ENCODE measurements at regions not wholly inside any gene's neighbourhood (a gene's known extent, or its start where the extent isn't known, plus 50 kb on each side); places are given as distances from the start of the nearest gene placed in this dataset.

DNA sequence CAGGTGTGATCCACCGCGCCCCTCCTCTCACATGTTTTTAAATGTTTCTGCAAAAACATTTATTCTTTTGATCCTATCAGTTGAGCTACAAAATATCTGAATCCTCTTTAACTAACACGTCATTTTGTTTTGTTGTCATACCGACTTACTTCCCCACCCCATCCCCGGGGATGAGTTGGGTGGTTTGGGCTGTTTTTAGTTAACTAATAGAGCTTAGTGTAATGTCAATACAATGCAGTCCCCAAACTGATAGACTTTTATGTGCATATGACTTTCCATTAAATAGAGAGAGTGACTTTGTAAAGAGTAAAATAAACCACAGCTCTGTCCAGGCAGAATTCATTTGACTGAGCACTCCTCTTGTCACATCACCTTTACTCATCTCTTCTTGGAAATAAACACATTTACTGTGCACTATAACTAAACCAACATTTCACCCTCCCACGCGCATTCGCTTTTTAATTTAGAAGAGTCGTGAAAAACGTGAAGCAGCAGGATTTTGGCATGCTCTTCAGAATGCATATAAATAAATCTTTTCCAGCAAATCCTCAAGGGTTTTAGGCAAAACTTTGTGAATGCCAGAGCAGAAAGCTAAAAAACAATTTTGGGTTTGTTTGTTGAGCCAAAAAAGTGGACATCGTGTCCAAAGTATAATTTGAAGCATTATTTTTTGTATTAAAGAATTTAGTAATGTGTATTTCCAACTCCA is 187.4 kb upstream of the MGMT start:
- Histone ChIP-seq H2AFZ (ENCODE audit: low read length) (no peak overlapping the region), H3K4me1 (ENCODE audit: insufficient read depth, low read length) (no peaks in the 10 kb centered on the region), H3K9ac (ENCODE audit: insufficient read depth, low read depth, low read length) (no peak overlapping the region), H3K4me2 (ENCODE audit: low read depth, low read length) (no peak overlapping the region), H3K27ac (ENCODE audit: extremely low read length, insufficient read depth, low read length) (no peak overlapping the region), H4K20me1 (ENCODE audit: insufficient read depth, low read length) (no peaks in the 10 kb centered on the region), H3K4me3 (replicated peaks in 1 of 3; ENCODE audit: insufficient read depth in 1 of 3, low read depth in 2 of 3, low read length in 3 of 3) (no peak overlapping the region), H3K79me2 (ENCODE audit: insufficient read depth, low read length) (no peaks in the 10 kb centered on the region), H3K9me3 (ENCODE audit: low read length) (no peaks in the 10 kb centered on the region), H3K27me3 (ENCODE audit: control insufficient read depth in 1 of 2, insufficient read depth in 2 of 2, low read length in 2 of 2) (peaks cover 0 to 9% of the 10 kb centered on the region in 2 experiments; a peak in 1 of 5 replicates), H3K36me3 (replicated peaks in 1 of 2; ENCODE audit: control insufficient read depth in 1 of 2, insufficient read depth in 2 of 2, low read length in 2 of 2) (no peaks in the 10 kb centered on the region)
- BruUV-seq (replicated peaks): no TSS peak
- POLR2A ChIA-PET: no interaction called here
- TF ChIP-seq CCAR2 (optimal IDR thresholded peaks at IDR 0.05; ENCODE audit: low read depth, low read length) (no peak), ZFP82 (CRISPR knock-in tag; IDR thresholded peaks at IDR 0.05; ENCODE audit: borderline replicate concordance) (no peak), NFKB2 (CRISPR knock-in tag; IDR thresholded peaks at IDR 0.05; ENCODE audit: borderline replicate concordance) (no peak), ZNF441 (CRISPR knock-in tag; IDR thresholded peaks at IDR 0.05; ENCODE audit: borderline replicate concordance) (no peak), ZNF781 (CRISPR knock-in tag; IDR thresholded peaks at IDR 0.05; ENCODE audit: borderline replicate concordance, not compliant biosample characterization) (no peak), CC2D1A (CRISPR knock-in tag; IDR thresholded peaks at IDR 0.05) (no peak), ZNF549 (CRISPR knock-in tag; IDR thresholded peaks at IDR 0.05) (no peak), GLI4 (CRISPR knock-in tag; IDR thresholded peaks at IDR 0.05; ENCODE audit: borderline replicate concordance) (no peak), REL (CRISPR knock-in tag; conservative IDR thresholded peaks at IDR 0.05) (no peak), KDM5A (IDR thresholded peaks at IDR 0.05; ENCODE audit: borderline replicate concordance, low read length) (no peak)
- TF ChIP-seq, protein P1, sequence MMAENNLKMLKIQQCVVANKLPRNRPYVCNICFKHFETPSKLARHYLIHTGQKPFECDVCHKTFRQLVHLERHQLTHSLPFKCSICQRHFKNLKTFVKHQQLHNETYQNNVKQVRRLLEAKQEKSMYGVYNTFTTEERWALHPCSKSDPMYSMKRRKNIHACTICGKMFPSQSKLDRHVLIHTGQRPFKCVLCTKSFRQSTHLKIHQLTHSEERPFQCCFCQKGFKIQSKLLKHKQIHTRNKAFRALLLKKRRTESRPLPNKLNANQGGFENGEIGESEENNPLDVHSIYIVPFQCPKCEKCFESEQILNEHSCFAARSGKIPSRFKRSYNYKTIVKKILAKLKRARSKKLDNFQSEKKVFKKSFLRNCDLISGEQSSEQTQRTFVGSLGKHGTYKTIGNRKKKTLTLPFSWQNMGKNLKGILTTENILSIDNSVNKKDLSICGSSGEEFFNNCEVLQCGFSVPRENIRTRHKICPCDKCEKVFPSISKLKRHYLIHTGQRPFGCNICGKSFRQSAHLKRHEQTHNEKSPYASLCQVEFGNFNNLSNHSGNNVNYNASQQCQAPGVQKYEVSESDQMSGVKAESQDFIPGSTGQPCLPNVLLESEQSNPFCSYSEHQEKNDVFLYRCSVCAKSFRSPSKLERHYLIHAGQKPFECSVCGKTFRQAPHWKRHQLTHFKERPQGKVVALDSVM (CRISPR knock-in tag; IDR thresholded peaks at IDR 0.05): no peak
- TF ChIP-seq, protein P2, sequence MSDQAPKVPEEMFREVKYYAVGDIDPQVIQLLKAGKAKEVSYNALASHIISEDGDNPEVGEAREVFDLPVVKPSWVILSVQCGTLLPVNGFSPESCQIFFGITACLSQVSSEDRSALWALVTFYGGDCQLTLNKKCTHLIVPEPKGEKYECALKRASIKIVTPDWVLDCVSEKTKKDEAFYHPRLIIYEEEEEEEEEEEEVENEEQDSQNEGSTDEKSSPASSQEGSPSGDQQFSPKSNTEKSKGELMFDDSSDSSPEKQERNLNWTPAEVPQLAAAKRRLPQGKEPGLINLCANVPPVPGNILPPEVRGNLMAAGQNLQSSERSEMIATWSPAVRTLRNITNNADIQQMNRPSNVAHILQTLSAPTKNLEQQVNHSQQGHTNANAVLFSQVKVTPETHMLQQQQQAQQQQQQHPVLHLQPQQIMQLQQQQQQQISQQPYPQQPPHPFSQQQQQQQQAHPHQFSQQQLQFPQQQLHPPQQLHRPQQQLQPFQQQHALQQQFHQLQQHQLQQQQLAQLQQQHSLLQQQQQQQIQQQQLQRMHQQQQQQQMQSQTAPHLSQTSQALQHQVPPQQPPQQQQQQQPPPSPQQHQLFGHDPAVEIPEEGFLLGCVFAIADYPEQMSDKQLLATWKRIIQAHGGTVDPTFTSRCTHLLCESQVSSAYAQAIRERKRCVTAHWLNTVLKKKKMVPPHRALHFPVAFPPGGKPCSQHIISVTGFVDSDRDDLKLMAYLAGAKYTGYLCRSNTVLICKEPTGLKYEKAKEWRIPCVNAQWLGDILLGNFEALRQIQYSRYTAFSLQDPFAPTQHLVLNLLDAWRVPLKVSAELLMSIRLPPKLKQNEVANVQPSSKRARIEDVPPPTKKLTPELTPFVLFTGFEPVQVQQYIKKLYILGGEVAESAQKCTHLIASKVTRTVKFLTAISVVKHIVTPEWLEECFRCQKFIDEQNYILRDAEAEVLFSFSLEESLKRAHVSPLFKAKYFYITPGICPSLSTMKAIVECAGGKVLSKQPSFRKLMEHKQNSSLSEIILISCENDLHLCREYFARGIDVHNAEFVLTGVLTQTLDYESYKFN (CRISPR knock-in tag; conservative IDR thresholded peaks at IDR 0.05): no peak
- 36% methylated on average over 11 of the region's 11 CpGs for WGBS (ENCODE audit: low lambda C conversion rate)
- DNase-seq (ENCODE audit: low spot score) (no peak), ATAC-seq (no peak), FAIRE-seq (no peak)
- CTCF ChIA-PET (ENCODE audit: low intra/inter-chr PET ratio, low total read pairs): no interaction called here
- intact Hi-C loops (cut with micrococcal nuclease; ENCODE audit: unreplicated experiment): no loop called here
- in situ Hi-C loops (cut with HindIII; ENCODE audit: extremely low pct_ligation_motif_present, low pct_unique_long_range_greater_than_20kb): no loop called here

Data from HepG2 (cell line).